ENCODE measurements at regions not wholly inside any gene's neighbourhood (a gene's known extent, or its start where the extent isn't known, plus 50 kb on each side); places are given as distances from the start of the nearest gene placed in this dataset.
"Not testable (repeated sequence)": the region's sequence is repeated elsewhere in the genome, so short reads cannot be mapped to it uniquely, and the experiment has no call there.

- WGBS, 4 donors, result 83 to 88% (median 87%) methylated on average over 3 of the region's 3 CpGs
- TF ChIP-seq CTCF (IDR thresholded peaks at IDR 0.05) (no peak), POLR2A (IDR thresholded peaks at IDR 0.05) (no peak)
- Histone ChIP-seq H3K9me3 (replicated peaks in 1 of 3) (no peaks in the 10 kb centered on the region), H3K4me3 (no peak overlapping the region), H3K27ac (no peak overlapping the region), H3K4me1 (replicated peaks in 1 of 2) (no peaks in the 10 kb centered on the region), H3K36me3 (replicated peaks in 1 of 2) (no peaks in the 10 kb centered on the region), H3K27me3 (no peaks in the 10 kb centered on the region)
- DNase-seq, result no peak
- intact Hi-C loops (cut with DNase I), result no loop called here
Observed at GRCh38 chr6:4338884-4339283, 203.5 kb upstream of the ECI2 start.

GRCh38 chr6:4336778-4337442 lies 201.5 kb upstream of the ECI2 start:
- Histone ChIP-seq H3K27me3 (no peaks in the 10 kb centered on the region), H3K27ac (no peak overlapping the region), H3K9me3 (replicated peaks in 1 of 3) (no peaks in the 10 kb centered on the region), H3K36me3 (replicated peaks in 1 of 2) (no peaks in the 10 kb centered on the region), H3K4me3 (no peak overlapping the region), H3K4me1 (replicated peaks in 1 of 2) (no peaks in the 10 kb centered on the region)
- intact Hi-C loops (cut with DNase I), result no loop called here
- TF ChIP-seq POLR2A (IDR thresholded peaks at IDR 0.05), result no peak
- no peak for TF ChIP-seq CTCF (IDR thresholded peaks at IDR 0.05)
- DNase-seq, result no peak
- 61 to 70% (median 62%) methylated on average over 8 of the region's 8 CpGs for WGBS, 4 donors

- Histone ChIP-seq H3K27me3 (no peaks in the 10 kb centered on the region), H3K4me3 (no peak overlapping the region), H3K4me1 (replicated peaks in 1 of 2) (no peaks in the 10 kb centered on the region), H3K36me3 (replicated peaks in 1 of 2) (no peaks in the 10 kb centered on the region), H3K9me3 (replicated peaks in 1 of 3) (no peaks in the 10 kb centered on the region), H3K27ac (no peak overlapping the region)
- intact Hi-C loops (cut with DNase I), result no loop called here
- WGBS, 4 donors, result 77 to 82% (median 80%) methylated on average over 4 of the region's 4 CpGs
- TF ChIP-seq POLR2A (IDR thresholded peaks at IDR 0.05), result no peak
- no peak for TF ChIP-seq CTCF (IDR thresholded peaks at IDR 0.05)
- no peak for DNase-seq
Observed at GRCh38 chr6:4336084-4336483, 200.7 kb upstream of the ECI2 start.

GRCh38 chr6:4334158-4334740 lies 198.9 kb upstream of the ECI2 start:
- intact Hi-C loops (cut with DNase I), result not testable (repeated sequence)

GRCh38 chr6:4327841-4328240 lies 192.5 kb upstream of the ECI2 start:
- no peak for TF ChIP-seq POLR2A (IDR thresholded peaks at IDR 0.05)
- TF ChIP-seq CTCF (IDR thresholded peaks at IDR 0.05), result no peak
- Histone ChIP-seq H3K36me3 (replicated peaks in 1 of 2) (no peaks in the 10 kb centered on the region), H3K27ac (no peak overlapping the region), H3K4me1 (replicated peaks in 1 of 2) (no peaks in the 10 kb centered on the region), H3K27me3 (no peaks in the 10 kb centered on the region), H3K4me3 (no peak overlapping the region), H3K9me3 (replicated peaks in 1 of 3) (no peaks in the 10 kb centered on the region)
- 85 to 100% (median 88%) methylated on average over 1 of the region's 1 CpG for WGBS, 4 donors
- DNase-seq, result no peak
- intact Hi-C loops (cut with DNase I), result no loop called here

More at GRCh38 chr6:4334158-4334740, 198.9 kb upstream of the ECI2 start:
- not testable (repeated sequence) for H3K9me3 ChIP-seq (replicated peaks in 1 of 3); DNase-seq; H3K36me3 ChIP-seq (replicated peaks in 1 of 2); H3K4me1 ChIP-seq (replicated peaks in 1 of 2); H3K27ac ChIP-seq; H3K4me3 ChIP-seq; H3K27me3 ChIP-seq
- WGBS, 4 donors, result 84 to 93% (median 88%) methylated on average over 17 to 24 of the region's 24 CpGs

Measured in adrenal gland (tissue), 9 donors.